Right lobe of liver (tissue), 4 donors: ENCODE measurements at regions not wholly inside any gene's neighbourhood (a gene's known extent, or its start where the extent isn't known, plus 50 kb on each side); places are given as distances from the start of the nearest gene placed in this dataset.

ENCODE experiments used
- POLR2A ChIP-seq: fragments of 450-650 bp; IDR thresholded peaks from one replicate; pipeline ENCODE4 v1.6.1; 2017; ENCODE audit warnings: antibody characterized with exemption, mild to moderate bottlenecking
- TF ChIP-seq, protein P1 (sequence below), 4 donors: fragments of 200-600 bp in 3 of 4; fragments of 450-650 bp in 1 of 4; IDR thresholded peaks; one replicate each; pipeline versions ENCODE4 v1.5.1 to v1.8.0; 2016 to 2022; ENCODE audit warnings: antibody characterized with exemption in 4 of 4, mild to moderate bottlenecking in 2 of 4
- donor health status: DM: no; HTN: no; CAD: no.
- donor health status: DM: no; HTN: no; CAD: no.
- donor health status: DM: no; HTN: yes; CAD: no.

DNA sequence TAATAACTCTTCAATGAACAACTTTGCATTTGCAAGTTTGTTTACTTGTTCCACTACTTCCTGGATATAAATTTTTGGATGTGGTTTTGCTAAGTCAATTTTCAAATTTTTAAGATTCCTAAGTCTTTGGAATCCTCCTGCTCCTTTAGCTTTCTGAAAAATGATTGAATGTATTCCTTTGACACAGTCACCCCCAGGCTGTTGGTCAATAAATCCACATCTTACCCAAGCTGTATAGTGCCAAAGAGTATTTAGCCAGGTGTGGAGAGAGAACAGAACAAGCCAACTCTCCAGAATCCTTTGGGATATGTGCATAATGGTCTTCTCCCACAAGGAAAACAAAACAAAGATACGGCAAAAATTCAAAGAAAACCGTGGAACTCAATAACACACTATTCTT lies 56.9 kb upstream of the INTU start:
- TF ChIP-seq, protein P1, sequence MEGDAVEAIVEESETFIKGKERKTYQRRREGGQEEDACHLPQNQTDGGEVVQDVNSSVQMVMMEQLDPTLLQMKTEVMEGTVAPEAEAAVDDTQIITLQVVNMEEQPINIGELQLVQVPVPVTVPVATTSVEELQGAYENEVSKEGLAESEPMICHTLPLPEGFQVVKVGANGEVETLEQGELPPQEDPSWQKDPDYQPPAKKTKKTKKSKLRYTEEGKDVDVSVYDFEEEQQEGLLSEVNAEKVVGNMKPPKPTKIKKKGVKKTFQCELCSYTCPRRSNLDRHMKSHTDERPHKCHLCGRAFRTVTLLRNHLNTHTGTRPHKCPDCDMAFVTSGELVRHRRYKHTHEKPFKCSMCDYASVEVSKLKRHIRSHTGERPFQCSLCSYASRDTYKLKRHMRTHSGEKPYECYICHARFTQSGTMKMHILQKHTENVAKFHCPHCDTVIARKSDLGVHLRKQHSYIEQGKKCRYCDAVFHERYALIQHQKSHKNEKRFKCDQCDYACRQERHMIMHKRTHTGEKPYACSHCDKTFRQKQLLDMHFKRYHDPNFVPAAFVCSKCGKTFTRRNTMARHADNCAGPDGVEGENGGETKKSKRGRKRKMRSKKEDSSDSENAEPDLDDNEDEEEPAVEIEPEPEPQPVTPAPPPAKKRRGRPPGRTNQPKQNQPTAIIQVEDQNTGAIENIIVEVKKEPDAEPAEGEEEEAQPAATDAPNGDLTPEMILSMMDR (IDR thresholded peaks at IDR 0.05): no peak
- no peak for TF ChIP-seq POLR2A
